Limb (tissue), 2 donors: ENCODE measurements at regions not wholly inside any gene's neighbourhood (a gene's known extent, or its start where the extent isn't known, plus 50 kb on each side); places are given as distances from the start of the nearest gene placed in this dataset.

ENCODE experiments used
- DNase-seq, 2 donors: peaks; one replicate each; pipeline ENCODE4 v3.0.0-alpha.2; 2016; ENCODE audit errors: extremely low spot score in 2 of 2

DNA sequence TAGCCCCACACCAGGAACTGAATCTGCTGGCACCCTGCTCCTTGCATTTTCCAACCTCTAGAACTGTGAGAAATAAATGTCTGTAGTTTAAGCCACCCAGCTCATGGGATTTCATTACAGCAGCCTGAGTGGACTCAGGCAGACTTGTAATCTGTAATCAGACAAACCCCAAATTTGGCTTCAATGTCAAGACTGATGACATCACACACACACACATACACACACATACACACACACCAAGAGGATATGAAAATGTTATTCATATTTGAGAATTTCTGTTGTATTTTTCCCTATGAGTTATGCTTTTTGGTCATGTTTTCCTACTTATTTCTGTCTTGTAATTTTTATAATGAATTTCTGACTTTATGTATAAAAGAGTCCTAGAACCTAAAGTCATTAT lies 83.8 kb upstream of the GLI2 start:
- no peak for DNase-seq

DNA sequence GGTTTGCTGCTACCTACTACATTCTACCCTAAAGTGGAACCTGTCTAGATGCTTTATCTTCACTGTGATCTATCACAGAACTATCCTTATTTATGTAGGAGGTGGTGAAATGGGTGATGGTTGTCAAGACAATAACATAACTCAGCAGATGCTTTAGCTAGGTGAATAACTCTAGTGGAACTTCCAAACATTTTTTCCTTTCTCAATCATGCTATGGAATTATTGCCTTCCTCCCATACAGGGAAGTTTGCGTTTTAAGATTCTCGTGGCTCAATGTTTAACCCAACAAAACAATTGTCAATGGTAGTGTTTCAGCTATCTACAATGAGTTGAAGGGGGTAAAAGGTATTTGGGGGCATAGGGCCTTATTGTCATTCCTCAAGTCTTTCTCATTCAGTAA lies 82.6 kb upstream of the GLI2 start:
- DNase-seq = no peak

- DNase-seq = no peak
Observed at GRCh38 chr2:120653871-120654270, 81.8 kb upstream of the GLI2 start.

GRCh38 chr2:120654381-120655134 lies 81.1 kb upstream of the GLI2 start:
- DNase-seq = peak in 1 of 2 donors; percentile 63

DNA sequence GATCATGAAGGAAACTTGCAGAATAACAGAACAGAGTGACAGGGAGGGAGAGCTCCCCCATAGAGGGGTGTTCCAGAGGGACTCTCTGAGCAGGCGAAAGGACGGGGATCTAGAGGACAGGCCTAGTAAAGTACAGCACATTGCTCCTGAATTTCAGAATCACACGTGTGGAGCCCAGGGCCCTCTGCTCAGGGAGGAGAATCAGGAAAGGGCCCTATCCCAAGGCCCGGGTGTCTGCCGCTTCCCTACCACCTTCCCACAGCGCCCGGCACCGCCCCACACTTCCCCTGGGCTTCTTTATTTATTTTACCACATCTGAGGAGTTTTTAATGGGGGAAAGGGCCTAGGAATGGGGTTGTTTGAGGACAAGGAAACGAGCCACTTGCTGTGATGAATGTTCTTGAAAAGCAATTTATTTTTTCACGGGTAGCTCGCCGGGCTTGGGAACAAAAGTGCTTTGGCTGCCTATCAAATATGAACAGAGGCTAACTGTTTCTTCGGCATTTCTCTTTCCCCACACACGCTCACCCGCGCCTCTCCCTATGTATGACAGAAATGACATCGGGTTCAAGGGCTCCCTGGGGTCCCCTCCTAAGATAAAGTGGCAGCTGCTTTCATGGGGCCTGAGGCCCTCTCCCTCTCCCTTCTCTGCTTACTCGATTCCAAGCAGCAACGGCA lies 79.3 kb upstream of the GLI2 start:
- no peak for DNase-seq

GRCh38 chr2:120658042-120658769 lies 77.5 kb upstream of the GLI2 start:
- DNase-seq = no peak

DNA sequence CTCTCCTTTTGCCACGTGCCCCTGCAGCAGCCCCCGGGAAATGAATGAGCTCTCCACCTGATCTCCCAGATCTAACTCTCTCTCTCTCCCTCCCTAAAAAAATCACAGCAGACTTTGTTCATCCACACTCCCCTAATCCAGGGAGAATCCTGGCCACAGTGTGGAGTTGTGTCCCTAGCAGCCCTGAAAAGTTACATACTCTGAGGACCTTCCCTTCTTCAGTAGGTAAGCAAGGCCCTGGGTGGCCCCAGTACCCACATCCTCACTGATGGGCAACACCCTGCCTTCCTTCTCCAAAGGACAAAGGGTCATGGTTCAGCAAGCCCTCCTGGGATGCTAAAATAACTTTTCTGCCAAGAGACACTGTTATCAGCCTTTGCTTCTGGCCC lies 76.9 kb upstream of the GLI2 start:
- no peak for DNase-seq

GRCh38 chr2:120659275-120659977 lies 76.2 kb upstream of the GLI2 start:
- no peak for DNase-seq

DNA sequence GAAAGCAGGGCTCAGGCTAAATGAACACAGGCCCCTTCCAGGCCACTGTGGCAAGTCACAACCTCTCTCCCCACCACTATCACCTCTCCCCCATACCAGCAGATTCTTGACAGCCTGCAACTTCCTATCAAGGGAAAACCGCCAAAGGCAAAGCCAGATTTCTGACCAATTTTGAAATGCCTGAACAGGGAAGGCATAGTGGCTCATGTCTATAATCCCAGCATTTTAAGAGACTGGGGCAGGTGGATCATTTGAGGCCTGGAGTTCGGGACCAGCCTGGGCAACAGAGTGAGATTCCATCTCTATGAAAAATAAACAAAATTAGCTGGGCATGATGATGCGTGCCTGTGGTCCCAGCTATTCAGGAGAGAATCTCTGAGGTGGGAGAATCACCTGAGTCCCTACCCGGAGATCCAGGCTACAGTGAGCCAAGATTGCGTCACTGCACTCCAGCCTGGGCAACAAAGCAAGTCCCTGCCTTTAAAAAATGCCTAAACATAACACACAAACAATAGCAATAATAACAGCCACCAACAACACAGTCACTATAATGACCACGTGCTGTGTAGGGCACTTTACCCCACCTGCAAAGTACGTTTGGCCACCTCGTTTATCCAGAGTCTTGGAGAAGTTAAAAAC lies 75.5 kb upstream of the GLI2 start:
- DNase-seq = no peak

DNA sequence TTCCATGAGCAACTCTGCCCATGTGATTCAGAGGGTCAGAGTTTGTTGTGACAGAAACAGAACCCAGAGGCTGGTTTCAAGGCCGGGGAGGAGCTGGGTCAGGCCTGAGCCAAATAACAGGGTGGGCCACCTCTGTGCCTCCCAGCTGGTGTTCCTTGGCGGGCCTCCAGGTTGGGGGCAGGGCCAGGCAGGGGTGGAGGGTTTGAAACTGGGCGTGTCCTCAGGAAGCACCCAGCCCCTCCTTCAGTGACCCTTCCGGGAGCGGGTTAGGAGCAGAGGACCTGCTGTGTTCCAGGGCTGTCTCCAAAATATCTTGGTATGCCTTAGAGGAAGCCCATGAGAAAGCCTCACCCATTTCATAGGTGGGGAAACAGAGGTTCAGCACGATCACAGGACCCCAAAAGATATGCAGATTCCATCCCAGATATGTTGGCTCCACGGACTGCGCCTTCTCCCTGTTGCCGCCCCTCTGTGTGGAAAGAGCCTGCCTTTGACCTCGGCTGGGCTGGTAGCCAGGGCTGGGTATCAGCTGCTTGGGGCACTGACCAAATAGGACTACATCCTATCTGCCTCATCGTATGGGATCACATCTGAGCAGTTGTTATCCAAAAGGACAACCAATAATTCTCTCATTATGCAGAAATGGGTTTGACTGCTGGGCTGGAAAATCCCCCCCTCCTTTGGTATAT lies 74.8 kb upstream of the GLI2 start:
- peak in 1 of 2 donors; percentile 44 for DNase-seq

DNA sequence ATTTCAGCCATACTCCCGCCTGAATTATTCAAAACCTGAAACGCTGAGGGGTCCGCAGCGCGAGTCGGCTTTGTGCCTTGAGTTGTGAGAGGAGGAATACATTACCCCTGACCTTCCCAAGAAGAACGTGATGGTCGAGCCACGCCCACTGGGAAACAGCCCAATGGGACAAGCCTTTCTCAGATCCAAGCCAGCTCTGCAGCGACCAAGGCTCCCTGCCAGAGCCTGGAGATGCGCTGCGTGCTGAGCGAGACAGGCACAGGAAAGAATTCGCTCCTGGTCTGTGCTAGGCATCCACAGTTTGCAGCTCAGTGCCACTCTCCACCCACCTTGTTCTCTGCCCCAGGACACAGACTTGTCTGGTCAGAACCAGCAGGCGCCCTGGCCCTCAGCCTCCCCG lies 74.1 kb upstream of the GLI2 start:
- peak in 1 of 2 donors; percentile 70 for DNase-seq

DNA sequence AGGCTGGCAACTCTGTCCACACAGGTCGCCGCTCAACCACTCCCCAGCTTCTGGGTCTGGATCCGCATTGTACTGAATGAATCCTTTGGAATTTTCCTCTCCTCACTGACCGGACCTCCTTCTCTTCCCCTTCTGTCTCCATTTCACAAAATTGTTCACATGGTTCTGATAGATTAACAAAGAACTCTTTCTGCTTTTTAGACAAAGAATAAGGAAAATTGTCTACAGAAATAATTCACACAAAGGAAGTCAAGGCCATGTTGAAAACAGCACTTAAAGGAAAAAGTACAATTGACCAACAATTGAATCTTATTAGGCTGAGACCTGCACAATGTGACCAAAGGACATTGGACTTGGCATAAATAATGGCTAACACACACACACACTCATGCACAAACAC lies 73.6 kb upstream of the GLI2 start:
- no peak for DNase-seq

DNA sequence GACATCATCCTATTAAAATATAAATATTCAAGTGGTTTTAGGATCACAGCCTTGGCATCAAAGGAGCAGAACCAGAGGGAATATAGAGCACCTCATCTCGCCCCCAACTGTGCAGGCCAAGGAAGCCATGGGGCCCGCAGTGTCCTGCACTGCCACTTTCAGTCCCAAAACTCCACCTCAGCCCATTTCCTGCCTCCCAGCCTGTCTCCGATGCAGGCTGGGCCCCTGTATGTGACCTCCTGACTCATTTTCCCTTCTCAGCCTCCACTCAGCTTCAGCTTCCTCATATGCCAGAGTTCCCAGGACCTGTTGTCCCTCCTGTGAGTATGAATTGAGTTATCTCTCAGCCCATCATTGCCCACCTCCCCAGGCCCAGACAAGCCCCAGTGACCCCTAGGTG lies 72.9 kb upstream of the GLI2 start:
- DNase-seq = no peak

- no peak for DNase-seq
Observed at GRCh38 chr2:120666433-120666832, 69.2 kb upstream of the GLI2 start.

DNA sequence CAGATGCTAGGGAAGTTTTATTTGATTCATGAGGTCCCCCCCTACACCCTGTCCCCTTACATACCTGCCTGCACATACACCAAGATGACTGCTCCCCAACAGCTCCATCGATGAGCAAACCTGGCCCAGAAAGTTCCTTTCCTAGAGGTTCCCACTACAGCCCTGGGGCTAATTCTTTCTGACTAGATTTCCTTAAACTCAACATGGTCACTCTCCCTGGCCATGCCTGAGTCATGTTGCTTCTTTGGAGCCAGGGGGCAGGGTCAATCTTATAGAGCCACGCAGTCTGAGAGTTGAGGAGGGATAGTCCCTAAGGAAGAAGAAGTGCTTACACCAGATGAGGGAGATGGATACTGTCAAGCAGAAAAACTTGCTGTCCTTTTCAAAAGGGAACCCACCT lies 67.7 kb upstream of the GLI2 start:
- no peak for DNase-seq

- DNase-seq = peak in 1 of 2 donors; percentile 60
Observed at GRCh38 chr2:120669121-120669952, 66.3 kb upstream of the GLI2 start.

DNA sequence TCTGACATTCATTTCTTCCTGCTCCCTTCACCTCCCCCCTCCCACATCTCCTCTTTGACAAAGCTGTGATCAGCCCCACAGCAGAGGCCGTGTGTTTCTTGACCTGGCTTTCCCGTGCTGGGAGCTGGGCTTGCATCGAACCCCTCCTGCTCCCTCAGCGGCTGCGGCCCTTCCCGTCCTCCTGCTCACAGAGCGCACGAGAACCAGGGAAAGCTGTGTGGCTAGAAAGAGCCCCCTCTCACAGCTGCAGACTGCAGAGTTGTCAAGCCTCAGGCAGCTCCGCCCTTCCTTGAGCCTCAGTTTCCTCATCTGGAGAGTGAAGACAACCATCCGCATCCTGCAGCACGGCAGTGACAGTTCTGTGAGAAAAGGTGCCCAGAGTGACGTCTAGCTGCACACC lies 65.7 kb upstream of the GLI2 start:
- no peak for DNase-seq

DNA sequence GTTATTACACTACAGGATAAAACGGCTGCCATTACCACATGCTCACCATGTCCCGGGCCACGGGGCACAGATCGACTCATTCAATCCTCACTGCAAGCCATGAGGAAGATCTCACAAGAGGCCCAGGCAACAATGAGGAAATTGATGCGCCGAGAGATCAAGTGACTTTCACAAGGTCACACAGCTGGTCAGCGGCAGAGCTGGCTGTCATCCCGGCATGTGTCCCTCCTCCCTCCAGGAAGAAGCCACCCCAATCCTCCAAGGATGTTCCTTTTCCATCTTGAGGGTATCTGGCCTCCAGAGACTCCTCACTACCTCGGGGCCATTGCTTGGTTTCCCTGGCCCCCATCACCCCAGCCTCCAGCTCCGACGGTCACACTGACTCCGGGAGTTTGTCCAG lies 65.3 kb upstream of the GLI2 start:
- no peak for DNase-seq

DNA sequence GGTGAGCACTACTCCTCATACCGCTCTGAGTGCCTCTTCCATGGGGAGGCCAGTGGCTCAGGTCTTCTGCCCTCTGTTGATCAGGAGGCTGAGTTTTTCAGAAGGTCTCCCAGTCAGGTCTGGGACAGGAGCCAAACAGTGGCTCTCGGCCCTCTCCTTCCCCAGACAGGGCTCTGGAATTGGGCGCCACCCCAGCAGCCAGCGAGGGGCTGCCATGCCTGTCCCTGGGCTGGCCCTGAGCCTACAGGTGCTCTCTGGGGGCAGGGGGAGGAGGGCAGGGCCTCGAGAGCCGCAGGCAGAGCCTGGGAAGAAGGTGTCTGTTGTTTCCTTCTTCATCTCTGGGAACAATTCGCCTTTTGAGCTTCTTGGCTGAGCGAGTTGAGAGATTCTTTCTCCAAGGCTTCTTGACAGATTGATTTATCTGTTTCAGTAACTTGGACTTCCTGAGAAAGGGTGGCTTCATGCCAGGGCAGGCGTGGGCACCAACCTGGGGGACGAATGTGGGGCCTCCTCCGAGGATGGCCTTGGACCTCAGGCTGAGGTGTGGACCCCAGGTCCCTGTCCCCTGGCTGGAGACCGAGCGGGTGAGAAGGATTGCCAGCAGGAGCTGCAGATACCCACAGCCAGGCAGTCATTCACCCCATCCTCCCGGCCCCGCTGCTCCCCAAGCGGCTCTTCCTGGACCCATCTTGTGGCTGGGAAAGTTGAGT lies 64.7 kb upstream of the GLI2 start:
- DNase-seq = peak in 1 of 2 donors; percentile 41
